Urinary bladder (tissue), 3 donors: ENCODE measurements at regions not wholly inside any gene's neighbourhood (a gene's known extent, or its start where the extent isn't known, plus 50 kb on each side); places are given as distances from the start of the nearest gene placed in this dataset.

ENCODE experiments used
- DNase-seq: peaks from one replicate; pipeline ENCODE4 v3.0.0-alpha.2; 2015; ENCODE audit errors: extremely low spot score
- H3K27ac ChIP-seq: one replicate; pipeline ENCODE4 v1.5.1; 2013; ENCODE audit warnings: low read depth, mild to moderate bottlenecking, moderate library complexity
- H3K36me3 ChIP-seq: one replicate; pipeline ENCODE4 v1.6.1; 2013; ENCODE audit warnings: mild to moderate bottlenecking, moderate library complexity; ENCODE audit not compliant: insufficient read depth
- H3K4me1 ChIP-seq: one replicate; pipeline ENCODE4 v1.6.1; 2013; ENCODE audit warnings: mild to moderate bottlenecking, moderate library complexity; ENCODE audit not compliant: insufficient read depth
- H3K4me3 ChIP-seq: one replicate; pipeline ENCODE4 v1.5.1; 2013; ENCODE audit warnings: low read depth, low read length
- WGBS: extraction: QIAGEN DNeasy Blood & Tissue Kit; methylation state at CpG from one replicate; pipeline ENCODE4 v1.1.7; 2013; 5-methylcytosine and 5-hydroxymethylcytosine counted together
- donor health status: healthy with polysubstance abuse.
- donor health status: healthy.

- 94% methylated on average over 2 of the region's 2 CpGs for whole genome bisulfite sequencing
- DNase-seq = no peak
Observed at GRCh38 chr13:74825152-74825937, 656.6 kb downstream of the TBC1D4 start.

DNA sequence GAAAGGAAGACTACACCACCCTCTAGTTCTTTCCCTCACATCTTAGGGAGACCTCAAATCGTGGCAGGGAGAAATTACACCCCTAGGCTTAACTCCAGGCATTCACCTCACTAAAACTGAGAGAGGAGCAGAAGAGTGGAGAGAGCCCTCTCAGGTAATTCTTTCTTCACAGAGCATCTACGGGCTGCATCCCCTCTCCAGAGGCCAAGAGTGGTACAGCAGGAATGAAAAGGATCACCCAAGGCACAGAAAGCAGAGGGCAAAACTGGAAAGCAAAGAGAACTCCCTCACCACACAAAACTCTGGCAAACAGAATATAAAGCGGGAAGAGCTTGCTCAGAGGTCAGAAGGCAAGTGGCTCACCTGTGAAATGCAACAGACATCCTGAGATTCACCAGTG, 661.2 kb downstream of the TBC1D4 start:
- H3K27ac ChIP-seq = no peak overlapping the region
- no peaks in the 10 kb centered on the region for H3K36me3 ChIP-seq
- no peaks in the 10 kb centered on the region for H3K4me1 ChIP-seq
- no peak overlapping the region for H3K4me3 ChIP-seq
- 87% methylated on average over 3 of the region's 3 CpGs for WGBS
- DNase-seq = no peak

More at GRCh38 chr13:74825152-74825937, 656.6 kb downstream of the TBC1D4 start:
- Histone ChIP-seq H3K27ac (no peak overlapping the region), H3K4me3 (no peak overlapping the region), H3K4me1 (no peaks in the 10 kb centered on the region), H3K36me3 (no peaks in the 10 kb centered on the region)

- no peaks in the 10 kb centered on the region for H3K36me3 ChIP-seq
- no peak for DNase-seq
- H3K4me1 ChIP-seq = no peaks in the 10 kb centered on the region
- no peak overlapping the region for H3K27ac ChIP-seq
- 87% methylated on average over 2 of the region's 2 CpGs for WGBS
- no peak overlapping the region for H3K4me3 ChIP-seq
Observed at GRCh38 chr13:74819549-74819948, 662.4 kb downstream of the TBC1D4 start.

GRCh38 chr13:74816737-74817136, 665.2 kb downstream of the TBC1D4 start:
- 74% methylated on average over 1 of the region's 1 CpG for WGBS
- Histone ChIP-seq H3K27ac (no peak overlapping the region), H3K4me1 (no peaks in the 10 kb centered on the region), H3K36me3 (no peaks in the 10 kb centered on the region), H3K4me3 (no peak overlapping the region)
- DNase-seq = no peak

- Histone ChIP-seq H3K4me3 (no peak overlapping the region), H3K27ac (no peak overlapping the region), H3K36me3 (no peaks in the 10 kb centered on the region), H3K4me1 (no peaks in the 10 kb centered on the region)
- WGBS = 81% methylated on average over 2 of the region's 2 CpGs
- DNase-seq = no peak
Observed at GRCh38 chr13:74796157-74796556, 662.0 kb upstream of the KLF12 start.

GRCh38 chr13:74795526-74795925, 661.3 kb upstream of the KLF12 start:
- no peak for DNase-seq
- H3K27ac ChIP-seq = no peak overlapping the region
- no peaks in the 10 kb centered on the region for H3K36me3 ChIP-seq
- no peaks in the 10 kb centered on the region for H3K4me1 ChIP-seq
- H3K4me3 ChIP-seq = no peak overlapping the region

DNA sequence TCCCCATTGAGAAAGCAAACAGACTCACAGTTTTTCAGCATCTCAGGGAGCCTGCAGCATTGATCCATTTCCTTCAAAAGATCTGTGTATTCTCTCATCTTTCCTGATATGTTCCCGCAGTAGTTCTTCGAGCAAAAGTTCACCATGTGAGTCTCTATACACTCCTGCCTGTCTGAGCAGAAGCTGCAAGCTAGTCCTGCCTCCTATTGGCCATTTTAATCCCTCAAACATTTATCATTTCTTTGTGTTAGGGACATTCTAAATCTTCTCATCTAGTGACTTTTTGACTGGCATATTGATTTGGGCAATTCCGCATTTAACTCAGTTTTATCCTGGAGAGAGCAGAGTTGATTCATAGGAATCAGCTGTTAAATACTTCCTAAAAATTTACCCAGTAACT, 660.4 kb upstream of the KLF12 start:
- Histone ChIP-seq H3K4me1 (no peaks in the 10 kb centered on the region), H3K4me3 (no peak overlapping the region), H3K36me3 (no peaks in the 10 kb centered on the region), H3K27ac (no peak overlapping the region)
- DNase-seq = no peak
- 98% methylated on average over 3 of the region's 3 CpGs for WGBS

- no peak overlapping the region for H3K4me3 ChIP-seq
- no peaks in the 10 kb centered on the region for H3K4me1 ChIP-seq
- 85% methylated on average over 5 of the region's 5 CpGs for WGBS
- H3K27ac ChIP-seq = no peak overlapping the region
- DNase-seq = no peak
- H3K36me3 ChIP-seq = no peaks in the 10 kb centered on the region
Observed at GRCh38 chr13:74794147-74794546, 659.9 kb upstream of the KLF12 start.

DNA sequence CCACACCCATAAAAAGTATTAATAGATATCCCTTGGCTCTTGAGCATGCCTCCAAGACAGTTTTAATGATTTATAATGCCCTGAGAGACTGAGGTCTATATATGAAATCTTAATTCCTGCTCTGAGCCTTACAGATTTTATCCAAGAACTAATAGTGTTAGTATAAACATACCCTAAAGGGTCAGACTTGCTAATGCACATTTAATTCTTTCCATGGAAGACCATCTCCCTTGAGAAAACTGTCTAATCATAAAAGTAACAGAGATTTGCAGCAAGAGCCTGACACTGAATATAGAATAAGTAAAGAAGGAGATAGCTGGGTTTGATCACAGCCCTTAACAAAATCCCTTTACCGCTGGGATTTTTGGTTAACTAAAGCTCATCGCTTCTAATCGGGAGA, 650.8 kb upstream of the KLF12 start:
- H3K36me3 ChIP-seq = no peaks in the 10 kb centered on the region
- DNase-seq = peak; percentile 17
- WGBS = 38% methylated on average over 3 of the region's 3 CpGs
- no peak overlapping the region for H3K27ac ChIP-seq
- no peaks in the 10 kb centered on the region for H3K4me1 ChIP-seq
- H3K4me3 ChIP-seq = no peak overlapping the region

DNA sequence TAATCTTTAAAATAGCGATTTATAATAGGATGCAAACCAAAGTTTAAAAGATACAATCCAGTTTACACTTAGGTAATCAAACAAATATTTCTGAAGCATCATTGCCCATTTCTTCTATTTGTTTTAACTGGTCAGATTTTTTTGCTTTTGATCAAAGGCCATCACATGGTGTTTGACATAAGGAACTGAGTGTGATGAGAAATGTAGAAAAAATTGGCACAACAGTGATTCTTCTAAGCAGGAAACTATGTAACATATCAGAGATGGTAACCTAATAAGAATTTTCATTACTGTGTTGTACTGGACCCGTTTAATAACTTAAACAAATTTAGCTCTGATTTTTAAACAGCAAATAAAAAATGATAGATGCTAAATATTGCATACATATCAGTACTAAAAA, 644.7 kb upstream of the KLF12 start:
- no peak for DNase-seq
- Histone ChIP-seq H3K4me1 (no peaks in the 10 kb centered on the region), H3K27ac (no peak overlapping the region), H3K36me3 (no peaks in the 10 kb centered on the region), H3K4me3 (no peak overlapping the region)
- WGBS = 50% methylated on average over 2 of the region's 2 CpGs

- H3K4me3 ChIP-seq = no peak overlapping the region
- no peak overlapping the region for H3K27ac ChIP-seq
- no peaks in the 10 kb centered on the region for H3K4me1 ChIP-seq
- no peak for DNase-seq
- 91% methylated on average over 4 of the region's 4 CpGs for WGBS
- no peaks in the 10 kb centered on the region for H3K36me3 ChIP-seq
Observed at GRCh38 chr13:74778087-74778486, 643.9 kb upstream of the KLF12 start.

DNA sequence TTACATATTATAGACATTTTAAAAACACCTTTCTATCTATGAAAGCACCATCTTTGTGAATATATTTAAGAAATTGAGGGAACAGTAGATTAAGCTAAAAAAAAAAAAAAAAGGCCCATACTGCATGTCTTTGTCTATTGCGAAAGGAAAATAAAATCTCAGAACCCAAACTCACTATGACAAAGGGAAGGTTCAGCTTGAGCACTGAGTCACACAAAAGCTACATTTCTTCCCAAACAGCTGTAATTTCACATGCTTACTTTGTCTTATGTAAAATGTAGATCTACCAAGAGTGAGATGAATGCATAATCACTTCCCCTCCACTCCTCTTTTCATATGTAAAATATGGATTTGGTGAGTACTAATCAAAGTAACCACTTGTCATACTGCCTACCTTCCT, 640.1 kb upstream of the KLF12 start:
- WGBS = 100% methylated on average over 1 of the region's 1 CpG
- Histone ChIP-seq H3K4me1 (no peaks in the 10 kb centered on the region), H3K36me3 (no peaks in the 10 kb centered on the region), H3K4me3 (no peak overlapping the region), H3K27ac (no peak overlapping the region)
- no peak for DNase-seq

DNA sequence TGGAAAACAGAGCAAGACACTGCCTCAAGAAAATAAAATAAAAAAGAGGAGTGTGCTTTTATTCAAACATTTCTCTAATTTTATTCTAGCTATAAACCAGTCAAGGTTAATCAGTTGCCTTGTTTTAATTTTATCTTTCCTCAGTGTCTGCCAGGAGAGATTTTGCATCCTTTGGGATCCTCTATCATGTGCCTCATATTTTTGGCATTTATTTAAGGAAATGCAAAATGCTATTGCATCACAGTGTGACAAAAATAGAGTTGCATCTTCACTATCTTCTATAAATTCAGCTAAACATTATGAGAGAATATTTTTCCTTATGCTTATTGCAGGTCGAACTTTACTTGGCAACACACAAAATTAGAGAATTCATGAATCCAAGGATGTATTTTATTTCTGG, 639.0 kb upstream of the KLF12 start:
- peak; percentile 15 for DNase-seq
- no peak overlapping the region for H3K27ac ChIP-seq
- H3K4me3 ChIP-seq = no peak overlapping the region
- H3K36me3 ChIP-seq = no peaks in the 10 kb centered on the region
- no peaks in the 10 kb centered on the region for H3K4me1 ChIP-seq
- 54% methylated on average over 1 of the region's 1 CpG for WGBS

DNA sequence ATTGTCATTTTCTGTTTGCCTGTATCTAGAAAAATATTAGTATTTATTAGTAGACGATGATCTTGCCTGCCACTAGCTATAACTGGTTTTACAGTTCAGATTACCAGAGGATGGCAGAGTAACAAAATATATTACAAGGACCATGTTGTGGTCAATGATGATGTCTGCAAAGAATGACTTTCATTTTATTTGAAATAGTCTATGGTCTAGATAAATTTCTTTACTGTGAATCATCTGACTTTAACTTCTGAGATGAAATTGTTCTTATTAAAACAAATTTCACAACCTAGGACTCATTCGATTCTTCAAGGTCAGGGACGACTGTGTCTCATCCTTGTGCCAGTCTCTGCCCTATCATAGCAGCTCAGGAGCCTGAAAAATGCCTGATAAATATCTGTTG, 637.8 kb upstream of the KLF12 start:
- Histone ChIP-seq H3K4me3 (no peak overlapping the region), H3K4me1 (no peaks in the 10 kb centered on the region), H3K36me3 (no peaks in the 10 kb centered on the region), H3K27ac (no peak overlapping the region)
- DNase-seq = no peak
- 93% methylated on average over 3 of the region's 3 CpGs for WGBS

DNA sequence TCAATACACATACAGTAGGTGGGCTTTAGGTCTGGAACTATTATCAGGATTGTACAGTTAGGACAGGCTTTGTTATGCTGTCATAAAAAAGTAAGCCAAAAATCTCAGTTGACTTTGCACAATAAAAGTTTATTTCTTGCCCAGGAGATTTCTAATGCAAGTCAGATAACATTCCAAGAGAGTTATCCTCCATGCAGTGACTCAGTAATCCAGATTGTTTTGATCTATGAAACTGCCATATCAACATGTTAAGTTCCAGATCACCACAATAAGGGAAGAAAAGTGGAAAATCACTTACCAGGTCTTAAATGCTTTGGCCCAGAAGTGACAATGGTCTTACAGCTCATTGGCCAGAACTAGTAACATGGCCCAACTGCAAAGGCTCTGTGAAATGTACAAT, 636.2 kb upstream of the KLF12 start:
- H3K4me3 ChIP-seq = no peak overlapping the region
- H3K27ac ChIP-seq = no peak overlapping the region
- H3K36me3 ChIP-seq = no peaks in the 10 kb centered on the region
- H3K4me1 ChIP-seq = no peaks in the 10 kb centered on the region
- DNase-seq = no peak
